SK-N-MC (cell line): ENCODE measurements at regions not wholly inside any gene's neighbourhood (a gene's known extent, or its start where the extent isn't known, plus 50 kb on each side); places are given as distances from the start of the nearest gene placed in this dataset.

Experiments
- EZH2 ChIP-seq: fragments of 200-600 bp; sonication (generic); IDR thresholded peaks from one replicate; pipeline ENCODE4 v1.6.1; 2017; ENCODE audit warnings: antibody characterized with exemption
- POLR2AphosphoS5 ChIP-seq: IDR thresholded peaks from 2 replicates; pipeline ENCODE4 v1.6.1; 2012; ENCODE audit warnings: mild to moderate bottlenecking, low read depth, low read length, borderline replicate concordance

GRCh38 chr2:52144590-52144989 is 1112.7 kb upstream of the NRXN1 start:
- no peak for TF ChIP-seq POLR2AphosphoS5
- no peak for TF ChIP-seq EZH2
